ENCODE measurements at regions not wholly inside any gene's neighbourhood (a gene's known extent, or its start where the extent isn't known, plus 50 kb on each side); places are given as distances from the start of the nearest gene placed in this dataset.

DNA sequence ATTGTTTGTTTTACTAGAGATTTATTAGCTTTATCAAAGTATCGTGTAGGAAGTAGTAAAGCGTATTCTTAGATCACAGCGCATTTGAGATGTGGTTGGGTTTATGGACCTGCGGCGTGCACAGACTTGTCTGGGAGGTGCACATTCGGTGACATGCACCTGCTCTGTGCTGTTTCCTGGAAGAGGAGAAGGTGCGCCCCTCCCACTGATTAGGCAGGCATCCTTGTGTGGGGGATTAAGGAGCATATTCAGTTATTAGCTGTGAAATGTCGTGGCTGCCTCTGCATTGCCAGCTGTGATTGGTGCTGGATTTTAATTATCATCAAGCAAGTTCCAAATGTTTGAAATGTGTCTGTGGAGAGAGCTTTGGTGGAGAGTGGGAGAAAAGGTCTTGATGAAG is 903.8 kb upstream of the RBFOX1 start:
- TF ChIP-seq POLR2AphosphoS5 (IDR thresholded peaks at IDR 0.05; ENCODE audit: insufficient read depth, low read depth, low read length) (no peak), EZH2 (IDR thresholded peaks at IDR 0.05; ENCODE audit: borderline replicate concordance, low read depth, low read length, severe bottlenecking) (no peak), JUN (IDR thresholded peaks at IDR 0.05; ENCODE audit: borderline replicate concordance, insufficient read depth, insufficient read length, low read depth) (no peak), GATA2 (IDR thresholded peaks at IDR 0.05; ENCODE audit: insufficient read depth, insufficient read length, low read depth, low read length) (no peak), POLR2A (IDR thresholded peaks at IDR 0.05; ENCODE audit: low read depth, low read length) (no peak), MYC (IDR thresholded peaks at IDR 0.05; ENCODE audit: low read depth, low read length) (no peak), FOS (IDR thresholded peaks at IDR 0.05; ENCODE audit: borderline replicate concordance, insufficient read depth, low read length) (no peak)
- TF ChIP-seq, protein P1, sequence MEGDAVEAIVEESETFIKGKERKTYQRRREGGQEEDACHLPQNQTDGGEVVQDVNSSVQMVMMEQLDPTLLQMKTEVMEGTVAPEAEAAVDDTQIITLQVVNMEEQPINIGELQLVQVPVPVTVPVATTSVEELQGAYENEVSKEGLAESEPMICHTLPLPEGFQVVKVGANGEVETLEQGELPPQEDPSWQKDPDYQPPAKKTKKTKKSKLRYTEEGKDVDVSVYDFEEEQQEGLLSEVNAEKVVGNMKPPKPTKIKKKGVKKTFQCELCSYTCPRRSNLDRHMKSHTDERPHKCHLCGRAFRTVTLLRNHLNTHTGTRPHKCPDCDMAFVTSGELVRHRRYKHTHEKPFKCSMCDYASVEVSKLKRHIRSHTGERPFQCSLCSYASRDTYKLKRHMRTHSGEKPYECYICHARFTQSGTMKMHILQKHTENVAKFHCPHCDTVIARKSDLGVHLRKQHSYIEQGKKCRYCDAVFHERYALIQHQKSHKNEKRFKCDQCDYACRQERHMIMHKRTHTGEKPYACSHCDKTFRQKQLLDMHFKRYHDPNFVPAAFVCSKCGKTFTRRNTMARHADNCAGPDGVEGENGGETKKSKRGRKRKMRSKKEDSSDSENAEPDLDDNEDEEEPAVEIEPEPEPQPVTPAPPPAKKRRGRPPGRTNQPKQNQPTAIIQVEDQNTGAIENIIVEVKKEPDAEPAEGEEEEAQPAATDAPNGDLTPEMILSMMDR (IDR thresholded peaks at IDR 0.05; ENCODE audit: extremely low read depth in 1 of 2, insufficient read depth in 1 of 2, low read depth in 1 of 2, low read length in 2 of 2): no peak
- TF ChIP-seq, protein P2, sequence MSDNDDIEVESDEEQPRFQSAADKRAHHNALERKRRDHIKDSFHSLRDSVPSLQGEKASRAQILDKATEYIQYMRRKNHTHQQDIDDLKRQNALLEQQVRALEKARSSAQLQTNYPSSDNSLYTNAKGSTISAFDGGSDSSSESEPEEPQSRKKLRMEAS (IDR thresholded peaks at IDR 0.05; ENCODE audit: insufficient read depth, insufficient read length): no peak
